ENCODE measurements at regions not wholly inside any gene's neighbourhood (a gene's known extent, or its start where the extent isn't known, plus 50 kb on each side); places are given as distances from the start of the nearest gene placed in this dataset.
"Not testable (repeated sequence)": the region's sequence is repeated elsewhere in the genome, so short reads cannot be mapped to it uniquely, and the experiment has no call there.

- no peak for DNase-seq (ENCODE audit: low read depth, low spot score)
Observed at GRCh38 chr1:67528141-67528540, 97.9 kb upstream of the SERBP1 start.

GRCh38 chr1:67530071-67530470 is 99.9 kb upstream of the SERBP1 start:
- DNase-seq (ENCODE audit: low read depth, low spot score), result no peak

GRCh38 chr1:67532452-67533216 is 102.4 kb upstream of the SERBP1 start:
- peak; percentile 90 for DNase-seq (ENCODE audit: low read depth, low spot score)

- peak; percentile 57 for DNase-seq (ENCODE audit: low read depth, low spot score)
Observed at GRCh38 chr1:67534627-67535065, 104.4 kb upstream of the SERBP1 start.

- DNase-seq (ENCODE audit: low read depth, low spot score), result peak; percentile 94
Observed at GRCh38 chr1:67535474-67535873, 105.3 kb upstream of the SERBP1 start.

GRCh38 chr1:67536957-67537666 is 106.9 kb upstream of the SERBP1 start:
- peak; percentile 81 for DNase-seq (ENCODE audit: low read depth, low spot score)

- DNase-seq (ENCODE audit: low read depth, low spot score), result no peak
Observed at GRCh38 chr1:67537667-67538018, 107.4 kb upstream of the SERBP1 start.

GRCh38 chr1:67540025-67540732 is 110.0 kb upstream of the SERBP1 start:
- no peak for DNase-seq (ENCODE audit: low read depth, low spot score)

GRCh38 chr1:67540733-67541125 is 110.5 kb upstream of the SERBP1 start:
- DNase-seq (ENCODE audit: low read depth, low spot score), result no peak

- no peak for DNase-seq (ENCODE audit: low read depth, low spot score)
Observed at GRCh38 chr1:67542747-67543146, 112.5 kb upstream of the SERBP1 start.

- DNase-seq (ENCODE audit: low read depth, low spot score), result no peak
Observed at GRCh38 chr1:67544921-67545320, 114.7 kb upstream of the SERBP1 start.

GRCh38 chr1:67545364-67545763 is 115.2 kb upstream of the SERBP1 start:
- DNase-seq (ENCODE audit: low read depth, low spot score), result no peak

GRCh38 chr1:67551375-67551774 is 121.2 kb upstream of the SERBP1 start:
- no peak for DNase-seq (ENCODE audit: low read depth, low spot score)

GRCh38 chr1:67552336-67552759 is 122.1 kb upstream of the SERBP1 start:
- DNase-seq (ENCODE audit: low read depth, low spot score), result no peak

GRCh38 chr1:67554204-67554603 is 124.0 kb upstream of the SERBP1 start:
- DNase-seq (ENCODE audit: low read depth, low spot score), result not testable (repeated sequence)

- peak; percentile 38 for DNase-seq (ENCODE audit: low read depth, low spot score)
Observed at GRCh38 chr1:67555461-67556296, 125.5 kb upstream of the SERBP1 start.

GRCh38 chr1:67556297-67556900 is 126.2 kb upstream of the SERBP1 start:
- DNase-seq (ENCODE audit: low read depth, low spot score), result no peak

- DNase-seq (ENCODE audit: low read depth, low spot score), result no peak
Observed at GRCh38 chr1:67557696-67558448, 127.1 kb upstream of the GADD45A start.

GRCh38 chr1:67558449-67559193 is 126.4 kb upstream of the GADD45A start:
- no peak for DNase-seq (ENCODE audit: low read depth, low spot score)

GRCh38 chr1:67559222-67559700 is 125.7 kb upstream of the GADD45A start:
- DNase-seq (ENCODE audit: low read depth, low spot score), result peak; percentile 60

Data from astrocyte of the hippocampus (primary cell).